ENCODE measurements at regions not wholly inside any gene's neighbourhood (a gene's known extent, or its start where the extent isn't known, plus 50 kb on each side); places are given as distances from the start of the nearest gene placed in this dataset.
"Not testable (repeated sequence)": the region's sequence is repeated elsewhere in the genome, so short reads cannot be mapped to it uniquely, and the experiment has no call there.

DNA sequence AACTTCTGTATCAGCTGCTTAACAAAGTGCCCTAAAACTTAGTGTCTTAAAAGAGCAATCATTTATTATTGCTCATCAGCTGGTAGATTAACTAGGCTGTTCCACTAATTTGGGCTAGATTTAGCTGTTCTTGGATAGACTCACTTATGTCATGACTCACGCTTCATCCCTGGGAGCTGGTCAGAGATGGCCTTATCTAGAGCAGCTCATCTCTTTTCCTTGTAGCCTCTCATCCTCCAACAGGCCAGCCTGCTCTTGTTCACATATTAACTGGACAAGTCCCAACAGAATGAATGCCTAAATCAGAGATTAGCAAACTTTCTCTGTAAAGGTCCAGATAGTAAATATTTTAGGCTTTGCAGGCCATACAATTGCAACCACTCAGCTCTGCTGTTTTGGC, 66.9 kb upstream of the PLAAT1 start:
- in situ Hi-C loops (cut with HindIII; ENCODE audit: low sequenced_read_pairs) = no loop called here

DNA sequence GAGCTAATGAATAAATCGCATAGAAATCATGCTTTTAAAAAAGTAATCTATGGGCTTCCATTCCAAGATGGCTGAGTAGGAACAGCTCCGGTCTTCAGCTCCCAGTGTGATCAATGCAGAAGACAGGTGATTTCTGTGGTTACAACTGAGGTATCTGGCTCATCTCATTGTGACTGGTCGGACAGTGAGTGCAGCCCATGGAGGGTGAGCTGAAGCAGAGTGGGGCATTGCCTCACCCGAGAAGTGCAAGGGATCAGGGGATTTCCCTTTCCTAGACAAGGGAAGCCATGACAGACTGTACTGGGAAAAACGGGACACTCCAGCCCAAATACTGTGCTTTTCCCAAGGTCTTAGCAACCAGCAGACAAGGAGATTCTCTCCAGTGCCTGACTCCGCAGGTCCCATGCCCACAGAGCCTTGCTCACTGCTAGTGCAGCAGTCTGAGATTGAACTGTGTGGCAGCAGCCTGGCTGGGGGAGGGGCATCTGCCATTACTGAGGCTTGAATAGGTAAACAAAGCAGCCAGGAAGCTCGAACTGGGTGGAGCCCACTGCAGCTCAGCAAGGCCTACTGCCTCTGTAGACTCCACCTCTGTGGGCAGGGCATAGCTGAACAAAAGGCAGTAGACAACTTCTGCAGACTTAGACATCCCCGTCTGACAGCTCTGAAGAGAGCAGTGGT, 61.5 kb upstream of the PLAAT1 start:
- in situ Hi-C loops (cut with HindIII; ENCODE audit: low sequenced_read_pairs); DNase-seq (ENCODE audit: low spot score): not testable (repeated sequence)

More for the DNA sequence above, 66.9 kb upstream of the PLAAT1 start:
- peak; percentile 0 for DNase-seq (ENCODE audit: low spot score)

DNA sequence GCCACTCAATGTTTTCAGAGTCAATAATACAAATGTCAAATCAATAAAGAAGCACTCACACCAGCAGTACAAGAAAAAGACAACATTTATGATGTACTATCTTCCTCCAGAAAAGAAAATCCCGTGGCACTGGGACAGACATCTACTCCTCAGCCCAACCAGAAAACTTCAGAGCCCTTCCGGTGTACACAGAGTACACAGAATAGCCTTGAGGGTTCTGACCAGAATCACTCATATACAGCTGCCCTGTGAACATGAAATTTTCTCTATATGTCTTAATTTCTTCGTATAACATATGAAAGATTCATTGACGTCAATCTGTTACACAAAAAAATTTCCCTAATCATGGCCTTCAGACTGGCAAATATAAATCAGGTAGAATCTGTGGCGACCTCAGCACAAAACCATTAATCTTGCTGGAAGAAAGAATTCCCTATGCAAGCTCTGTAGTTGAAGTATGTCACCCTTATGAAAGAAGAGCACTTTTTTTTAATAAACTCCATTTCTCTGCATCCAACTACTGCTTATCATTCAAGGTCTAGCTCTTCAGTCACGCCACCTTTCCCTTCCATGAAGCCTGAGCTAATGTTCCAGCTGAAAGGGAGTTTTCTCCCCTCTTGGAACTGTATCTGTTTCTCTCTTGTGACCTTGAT, 53.8 kb upstream of the PLAAT1 start:
- in situ Hi-C loops (cut with HindIII; ENCODE audit: low sequenced_read_pairs) = no loop called here
- no peak for DNase-seq (ENCODE audit: low spot score)

DNA sequence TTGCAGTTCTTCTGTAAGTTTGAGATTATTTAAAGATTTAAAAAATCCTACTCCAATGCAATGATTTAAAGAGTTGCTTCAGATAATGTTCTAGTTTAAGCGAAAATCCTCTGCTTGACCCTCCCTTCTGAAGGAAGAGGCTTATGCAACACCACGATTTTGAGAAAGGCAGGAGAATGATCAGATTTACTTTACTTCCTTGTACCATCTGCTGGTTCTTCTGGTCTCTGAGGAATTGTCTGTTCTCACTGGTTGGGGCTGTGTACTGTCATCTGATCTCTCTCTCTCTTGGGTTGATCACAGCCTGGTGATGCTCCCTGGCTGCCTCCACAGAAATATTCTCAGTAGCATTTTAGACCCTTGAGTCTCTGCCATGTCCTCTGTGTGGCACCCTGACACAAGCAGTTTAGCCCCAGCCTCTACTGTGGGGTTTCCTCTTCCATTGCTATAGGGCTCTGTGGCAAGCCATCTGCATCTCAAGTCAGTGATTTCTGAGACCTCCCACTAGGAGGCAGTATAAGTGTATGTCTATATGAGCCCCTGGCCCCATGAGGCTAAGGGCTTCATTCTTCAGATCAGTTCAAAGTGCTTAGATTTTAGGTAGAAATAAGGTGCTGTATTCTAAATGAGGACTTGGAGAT, 50.8 kb upstream of the PLAAT1 start:
- in situ Hi-C loops (cut with HindIII; ENCODE audit: low sequenced_read_pairs) = no loop called here
- peak; percentile 7 for DNase-seq (ENCODE audit: low spot score)

All from G401 (cell line).